ENCODE measurements at regions not wholly inside any gene's neighbourhood (a gene's known extent, or its start where the extent isn't known, plus 50 kb on each side); places are given as distances from the start of the nearest gene placed in this dataset.
"Not testable (repeated sequence)": the region's sequence is repeated elsewhere in the genome, so short reads cannot be mapped to it uniquely, and the experiment has no call there.

- DNase-seq (ENCODE audit: low read depth, low spot score) = no peak
These were observed 71.1 kb downstream of the FAM50B start for GRCh38 chr6:3920321-3920720.

GRCh38 chr6:3921663-3922062, 72.5 kb downstream of the FAM50B start:
- no peak for DNase-seq (ENCODE audit: low read depth, low spot score)

- DNase-seq (ENCODE audit: low read depth, low spot score) = not testable (repeated sequence)
These were observed 73.4 kb downstream of the FAM50B start for GRCh38 chr6:3922619-3923018.

- DNase-seq (ENCODE audit: low read depth, low spot score) = not testable (repeated sequence)
These were observed 76.3 kb downstream of the FAM50B start for GRCh38 chr6:3925223-3926149.

GRCh38 chr6:3926150-3926482, 76.9 kb downstream of the FAM50B start:
- no peak for DNase-seq (ENCODE audit: low read depth, low spot score)

- no peak for DNase-seq (ENCODE audit: low read depth, low spot score)
These were observed 78.9 kb downstream of the FAM50B start for GRCh38 chr6:3928111-3928510.

- DNase-seq (ENCODE audit: low read depth, low spot score) = no peak
These were observed 80.2 kb downstream of the FAM50B start for GRCh38 chr6:3929281-3929798.

- DNase-seq (ENCODE audit: low read depth, low spot score) = no peak
These were observed 88.3 kb downstream of the FAM50B start for GRCh38 chr6:3937438-3937837.

GRCh38 chr6:3938715-3939367, 89.7 kb downstream of the FAM50B start:
- DNase-seq (ENCODE audit: low read depth, low spot score) = no peak

GRCh38 chr6:3939368-3939958, 90.3 kb downstream of the FAM50B start:
- no peak for DNase-seq (ENCODE audit: low read depth, low spot score)

- no peak for DNase-seq (ENCODE audit: low read depth, low spot score)
These were observed 90.8 kb downstream of the FAM50B start for GRCh38 chr6:3939964-3940363.

GRCh38 chr6:3940703-3941102, 91.5 kb downstream of the FAM50B start:
- no peak for DNase-seq (ENCODE audit: low read depth, low spot score)

GRCh38 chr6:3943331-3943765, 94.2 kb downstream of the FAM50B start:
- no peak for DNase-seq (ENCODE audit: low read depth, low spot score)

- no peak for DNase-seq (ENCODE audit: low read depth, low spot score)
These were observed 95.1 kb downstream of the FAM50B start for GRCh38 chr6:3944246-3944645.

GRCh38 chr6:3946778-3947177, 97.6 kb downstream of the FAM50B start:
- DNase-seq (ENCODE audit: low read depth, low spot score) = no peak

- DNase-seq (ENCODE audit: low read depth, low spot score) = no peak
These were observed 99.7 kb downstream of the FAM50B start for GRCh38 chr6:3948866-3949265.

- DNase-seq (ENCODE audit: low read depth, low spot score) = no peak
These were observed 100.3 kb downstream of the FAM50B start for GRCh38 chr6:3949521-3949920.

GRCh38 chr6:3956054-3956453, 106.9 kb downstream of the FAM50B start:
- no peak for DNase-seq (ENCODE audit: low read depth, low spot score)

- no peak for DNase-seq (ENCODE audit: low read depth, low spot score)
These were observed 108.1 kb downstream of the FAM50B start for GRCh38 chr6:3957321-3957720.

- DNase-seq (ENCODE audit: low read depth, low spot score) = no peak
These were observed 109.1 kb downstream of the FAM50B start for GRCh38 chr6:3958255-3958654.

- no peak for DNase-seq (ENCODE audit: low read depth, low spot score)
These were observed 110.2 kb downstream of the FAM50B start for GRCh38 chr6:3959385-3959784.

GRCh38 chr6:3960754-3961361, 111.7 kb downstream of the FAM50B start:
- DNase-seq (ENCODE audit: low read depth, low spot score) = no peak

Data from activated naive CD8-positive, alpha-beta T cell treated with anti-CD3 and anti-CD28 coated beads, Interleukin-2, amount 50 U/mL, for 16 hours (primary cell).